Ishikawa (cell line): ENCODE measurements at regions not wholly inside any gene's neighbourhood (a gene's known extent, or its start where the extent isn't known, plus 50 kb on each side); places are given as distances from the start of the nearest gene placed in this dataset.

Source experiments
- CEBPB ChIP-seq: IDR thresholded peaks from 2 replicates; pipeline ENCODE4 v1.6.1; 2012
- CREB1 ChIP-seq: IDR thresholded peaks from 2 replicates; pipeline ENCODE4 v1.6.1; 2012; ENCODE audit warnings: low read depth
- EGR1 ChIP-seq: IDR thresholded peaks from 2 replicates; pipeline ENCODE4 v1.6.1; 2012
- EP300 ChIP-seq: IDR thresholded peaks from 2 replicates; pipeline ENCODE4 v1.6.1; 2012; ENCODE audit warnings: borderline replicate concordance
- FOXM1 ChIP-seq: IDR thresholded peaks from 2 replicates; pipeline ENCODE4 v1.6.1; 2012; ENCODE audit warnings: low read depth, borderline replicate concordance
- MAX ChIP-seq: IDR thresholded peaks from 2 replicates; pipeline ENCODE4 v1.6.1; 2012
- NFIC ChIP-seq: IDR thresholded peaks from 2 replicates; pipeline ENCODE4 v1.6.1; 2012
- RAD21 ChIP-seq: IDR thresholded peaks from 2 replicates; pipeline ENCODE4 v1.6.1; 2012; ENCODE audit warnings: low read depth
- REST ChIP-seq: IDR thresholded peaks from 2 replicates; pipeline ENCODE4 v1.6.1; 2012; ENCODE audit warnings: low read depth, mild to moderate bottlenecking
- TAF1 ChIP-seq: IDR thresholded peaks from 2 replicates; pipeline ENCODE4 v1.6.1; 2012; ENCODE audit warnings: low read depth, mild to moderate bottlenecking
- TCF12 ChIP-seq: IDR thresholded peaks from 2 replicates; pipeline ENCODE4 v1.6.1; 2012; ENCODE audit warnings: low read depth
- YY1 ChIP-seq: IDR thresholded peaks from 2 replicates; pipeline ENCODE4 v1.6.1; 2012; ENCODE audit warnings: low read depth

- TF ChIP-seq RAD21 = no peak
- TF ChIP-seq MAX = no peak
- no peak for TF ChIP-seq EP300
- no peak for TF ChIP-seq TCF12
- TF ChIP-seq EGR1 = no peak
- no peak for TF ChIP-seq TAF1
- no peak for TF ChIP-seq CEBPB
- TF ChIP-seq REST = no peak
- no peak for TF ChIP-seq YY1
- TF ChIP-seq FOXM1 = no peak
- no peak for TF ChIP-seq CREB1
- TF ChIP-seq NFIC = no peak
These were observed 1010.3 kb downstream of the AMY1C start for GRCh38 chr1:104760017-104760416.
